GM21447 (cell line): ENCODE measurements at regions not wholly inside any gene's neighbourhood (a gene's known extent, or its start where the extent isn't known, plus 50 kb on each side); places are given as distances from the start of the nearest gene placed in this dataset.
"Not testable (repeated sequence)": the region's sequence is repeated elsewhere in the genome, so short reads cannot be mapped to it uniquely, and the experiment has no call there.

Source experiments
- ATAC-seq: cut with Tn5 transposase; IDR thresholded peaks from one replicate; pipeline ENCODE4 v1.9.1; 2021; ENCODE audit not compliant: unreplicated experiment

DNA sequence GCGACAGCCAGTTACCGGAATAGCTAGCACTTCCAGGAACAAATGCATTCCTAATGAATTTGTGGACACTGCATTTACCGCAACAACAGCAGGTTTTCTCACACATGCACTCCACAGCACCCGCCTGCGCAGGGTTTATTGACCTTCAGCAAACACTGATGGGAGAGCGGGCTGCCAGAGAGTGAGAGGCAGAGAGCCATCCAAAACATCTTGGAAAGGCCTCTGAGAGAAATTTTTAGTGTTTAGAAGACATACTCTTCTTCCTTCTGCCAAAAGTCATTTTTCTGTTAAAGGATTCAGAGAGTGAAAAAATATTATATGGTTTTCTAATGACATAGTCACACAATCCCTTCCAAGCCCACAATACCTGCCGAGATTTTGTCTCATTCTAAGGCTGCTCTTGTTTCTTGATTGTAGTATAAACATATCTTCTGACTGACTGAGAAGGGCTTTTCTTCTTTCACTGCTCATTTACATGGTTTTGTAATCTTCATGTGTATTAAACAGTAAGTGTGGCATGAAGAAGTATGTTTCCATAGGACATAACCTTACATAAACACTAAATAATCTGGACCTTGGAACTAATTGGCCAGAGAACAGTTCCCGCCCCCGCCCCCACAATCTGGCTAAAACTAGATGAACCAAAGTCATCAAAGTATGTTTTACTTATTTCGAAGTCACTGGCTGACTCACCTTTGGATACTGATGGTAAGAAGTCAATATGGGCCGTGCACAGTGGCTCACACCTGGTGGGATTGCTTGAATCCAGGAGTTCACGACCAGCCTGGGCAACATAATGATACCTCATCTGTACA is 432.5 kb upstream of the MEF2C start:
- no peak for ATAC-seq

DNA sequence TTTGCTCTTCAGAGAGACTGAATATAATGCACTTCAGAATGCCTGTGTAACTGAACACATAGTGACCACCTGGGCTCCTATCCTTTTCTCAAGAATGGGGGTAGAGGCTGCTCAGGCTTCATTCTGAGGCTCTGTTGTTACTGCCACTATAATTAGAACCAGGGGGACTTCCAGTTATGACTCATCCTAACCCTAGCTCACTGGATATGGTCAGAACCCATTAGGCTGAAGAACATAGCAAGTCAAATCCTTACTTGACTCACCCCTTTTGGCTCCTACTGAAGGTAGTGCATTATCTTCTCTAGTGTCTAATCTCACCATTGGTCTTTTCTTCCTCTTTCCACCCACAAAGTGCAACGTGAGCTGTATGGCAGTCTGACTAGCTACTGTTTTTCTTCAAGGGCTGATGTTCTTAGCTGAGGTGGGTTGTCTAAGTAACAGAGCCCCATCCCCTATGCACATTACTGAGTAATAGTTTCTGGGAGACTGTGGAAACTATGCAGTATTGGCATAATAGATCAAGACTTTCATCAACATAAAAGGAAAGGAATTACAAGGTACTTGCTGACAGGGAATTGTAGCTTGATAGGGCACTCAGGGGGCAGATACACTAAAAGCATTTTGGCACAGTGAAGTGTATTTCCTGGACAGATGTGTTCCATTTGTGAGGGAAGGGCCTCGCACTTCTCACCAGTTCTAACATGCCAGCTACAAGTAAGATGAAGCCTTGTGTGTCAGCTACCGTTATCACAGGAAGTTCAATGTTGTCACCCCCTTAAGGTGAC is 431.0 kb upstream of the MEF2C start:
- peak; percentile 96 for ATAC-seq

DNA sequence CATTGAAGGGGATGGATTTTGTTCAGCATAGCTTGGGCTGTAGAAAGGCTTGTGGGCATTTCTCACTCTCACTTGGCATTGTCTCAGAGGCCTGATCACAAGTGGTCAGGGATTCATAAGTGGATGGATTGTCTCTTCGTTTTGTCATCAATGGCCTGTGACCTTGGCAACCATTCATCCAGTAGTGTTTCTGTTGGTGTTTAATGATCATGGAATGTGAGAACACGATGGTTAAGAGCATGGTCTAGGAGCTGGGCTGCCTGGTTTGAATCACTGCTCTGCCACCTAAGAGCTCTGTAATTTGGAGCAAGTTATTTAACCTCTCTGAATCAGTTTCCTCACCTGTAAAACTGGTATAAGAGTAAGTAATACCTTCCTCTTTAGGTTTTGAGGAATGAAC is 430.1 kb upstream of the MEF2C start:
- no peak for ATAC-seq

DNA sequence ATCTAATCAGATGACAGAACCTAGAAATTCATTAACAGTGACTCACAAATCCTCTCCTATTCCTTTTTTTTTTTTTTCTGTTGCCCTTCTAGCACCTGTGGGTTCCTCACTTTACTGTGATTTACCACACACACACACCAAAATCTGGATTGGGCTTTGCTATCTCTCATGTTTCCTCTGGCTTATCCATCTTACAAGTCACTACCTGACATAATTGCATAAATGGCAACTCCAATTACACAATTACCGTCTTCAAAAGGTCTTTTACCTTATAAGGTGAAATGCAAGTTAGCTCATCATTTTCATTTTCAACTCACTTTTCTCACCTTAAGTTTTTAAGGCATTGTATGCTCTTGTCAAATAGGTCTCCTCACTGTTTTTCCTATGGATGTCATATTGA is 426.3 kb upstream of the MEF2C start:
- no peak for ATAC-seq

DNA sequence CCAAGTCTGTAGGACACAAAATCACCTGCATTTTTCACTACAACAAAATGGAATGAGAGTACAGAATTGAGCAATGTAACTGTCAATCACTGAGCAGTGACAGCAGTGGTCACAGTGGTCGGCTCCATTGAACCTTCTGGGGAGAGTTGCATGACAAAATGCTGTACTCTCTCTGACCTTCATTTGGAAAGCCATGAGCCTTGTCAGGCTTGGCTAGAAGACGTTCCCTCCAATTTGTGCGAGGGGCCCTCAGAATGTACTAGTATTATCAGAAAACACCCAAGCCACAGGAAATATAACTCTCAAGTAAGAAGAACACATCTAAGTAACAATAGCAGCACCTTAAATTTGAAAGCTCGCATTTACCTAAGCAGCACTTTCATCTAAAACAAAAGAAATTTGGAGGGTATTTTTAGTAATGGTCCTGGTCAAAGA is 425.6 kb upstream of the MEF2C start:
- ATAC-seq = peak; percentile 86

DNA sequence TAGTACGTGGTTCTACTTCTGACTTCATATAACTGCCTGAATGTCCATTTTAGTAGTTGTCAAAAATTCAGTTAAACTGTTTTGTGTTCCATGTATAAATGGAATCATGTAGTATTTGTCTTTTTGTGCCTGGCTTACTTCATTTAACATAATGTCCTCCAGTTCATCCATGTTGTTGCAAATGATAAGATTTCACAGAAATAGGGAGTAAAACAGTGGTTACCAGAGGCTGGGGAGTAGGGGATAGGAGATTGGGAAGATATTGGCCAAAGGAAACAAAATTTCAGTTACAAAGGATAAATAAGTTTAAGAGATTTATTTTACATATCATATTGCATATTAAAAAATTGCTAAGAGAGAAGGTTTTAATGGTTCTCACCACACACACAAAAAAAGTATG is 425.0 kb upstream of the MEF2C start:
- no peak for ATAC-seq

DNA sequence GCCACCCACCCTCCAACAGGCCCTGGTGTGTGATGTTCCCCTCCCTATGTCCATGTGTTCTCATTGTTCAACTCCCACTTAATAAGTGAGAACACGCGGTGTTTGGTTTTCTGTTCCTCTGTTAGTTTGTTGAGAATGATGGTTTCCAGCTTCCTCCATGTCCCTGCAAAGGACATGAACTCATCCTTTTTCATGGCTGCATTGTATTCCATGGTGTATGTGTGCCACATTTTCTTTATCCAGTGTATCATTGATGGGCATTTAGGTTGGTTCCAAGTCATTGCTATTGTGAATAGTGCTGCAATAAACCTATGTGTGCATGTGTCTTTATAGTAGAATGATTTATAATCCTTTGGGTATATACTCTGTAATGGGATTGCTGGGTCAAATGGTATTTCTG is 424.2 kb upstream of the MEF2C start:
- not testable (repeated sequence) for ATAC-seq

DNA sequence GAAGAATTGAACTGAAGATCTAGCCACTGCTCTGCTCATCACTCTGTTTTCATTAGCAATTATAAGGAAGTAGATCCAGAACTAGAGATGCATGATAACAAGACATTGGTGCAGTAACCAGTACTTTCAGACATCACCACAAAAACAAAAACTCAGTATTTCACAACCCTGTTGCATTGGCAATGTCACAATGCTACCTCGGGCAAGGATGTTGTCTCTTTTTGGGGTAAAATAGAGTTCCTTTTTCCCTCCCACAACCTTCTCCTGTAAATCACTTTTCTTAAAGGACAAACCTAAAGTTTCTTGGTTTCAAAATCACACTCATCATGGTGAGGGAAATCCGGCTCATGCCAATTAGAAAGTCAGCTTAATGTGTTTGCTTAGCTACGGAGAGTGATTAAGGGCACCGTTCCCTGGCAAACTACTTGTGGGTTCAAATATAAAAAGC is 420.1 kb upstream of the MEF2C start:
- peak; percentile 56 for ATAC-seq

DNA sequence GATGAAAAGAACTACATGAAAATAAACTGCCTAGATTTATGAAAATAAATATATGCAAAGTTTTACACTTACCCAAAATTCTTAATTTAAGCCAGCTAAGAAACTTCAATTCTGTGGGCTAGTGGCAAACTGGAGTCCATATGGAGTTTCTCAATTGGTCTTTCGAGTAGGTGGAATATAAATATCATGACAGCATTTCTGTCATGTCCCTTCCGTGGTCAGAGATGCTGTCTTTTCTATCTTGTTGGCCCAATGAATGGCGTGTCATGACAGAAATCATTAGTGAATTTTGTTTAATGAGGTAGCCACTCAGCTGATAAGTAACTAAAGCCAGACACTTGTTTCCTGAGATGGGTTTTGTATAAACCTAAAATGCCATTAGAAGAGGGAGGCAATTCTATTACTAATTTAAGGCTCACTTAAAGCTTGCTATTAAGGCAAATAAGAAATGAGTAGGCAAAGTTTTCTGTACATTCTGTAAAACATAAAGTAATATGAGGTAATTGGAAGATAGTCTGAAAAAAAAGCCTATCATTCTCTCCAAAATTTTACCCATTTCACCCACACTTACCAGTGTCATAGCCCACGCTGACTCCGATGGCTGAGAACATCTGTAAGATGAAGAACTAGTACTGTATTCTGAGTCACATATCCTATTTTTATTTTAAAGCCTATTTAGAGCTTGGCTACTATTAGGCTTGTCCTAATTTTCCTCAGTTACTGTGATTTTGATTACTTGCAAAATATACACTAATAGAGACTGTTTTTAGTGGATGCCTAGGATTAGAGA is 419.3 kb upstream of the MEF2C start:
- ATAC-seq = peak; percentile 18

DNA sequence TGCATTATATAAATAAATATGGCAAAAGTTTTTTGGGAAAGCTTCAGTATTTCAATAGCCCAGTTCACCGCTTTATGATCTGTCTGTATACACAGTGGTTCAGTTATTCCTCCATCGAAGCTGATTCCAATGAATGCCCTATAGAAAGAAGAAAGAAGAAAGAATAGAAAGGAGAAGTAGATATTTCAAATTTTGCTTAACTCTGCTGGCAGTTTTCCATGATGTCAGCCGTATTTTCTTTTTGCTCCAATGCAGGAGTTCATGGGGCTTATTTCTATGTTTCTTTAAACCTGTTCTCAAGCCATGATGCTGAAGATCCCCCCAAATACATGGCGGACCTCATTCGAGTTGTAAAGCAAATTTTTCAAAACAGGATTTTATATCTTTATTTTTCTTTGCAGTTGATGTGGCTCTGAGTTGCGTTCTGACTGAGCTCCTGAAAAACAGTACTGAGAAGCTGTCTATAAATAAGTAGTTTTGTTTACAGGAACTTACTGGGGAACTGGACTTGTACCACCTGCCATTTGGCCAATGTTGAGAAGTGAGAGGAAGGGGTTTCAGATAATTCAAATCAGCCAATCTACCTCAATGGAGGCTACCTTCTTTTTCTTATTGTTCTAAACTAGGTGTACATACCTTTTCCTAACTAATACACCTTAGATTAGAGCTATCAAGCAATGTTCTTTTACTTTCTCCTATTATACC is 418.5 kb upstream of the MEF2C start:
- peak; percentile 85 for ATAC-seq

DNA sequence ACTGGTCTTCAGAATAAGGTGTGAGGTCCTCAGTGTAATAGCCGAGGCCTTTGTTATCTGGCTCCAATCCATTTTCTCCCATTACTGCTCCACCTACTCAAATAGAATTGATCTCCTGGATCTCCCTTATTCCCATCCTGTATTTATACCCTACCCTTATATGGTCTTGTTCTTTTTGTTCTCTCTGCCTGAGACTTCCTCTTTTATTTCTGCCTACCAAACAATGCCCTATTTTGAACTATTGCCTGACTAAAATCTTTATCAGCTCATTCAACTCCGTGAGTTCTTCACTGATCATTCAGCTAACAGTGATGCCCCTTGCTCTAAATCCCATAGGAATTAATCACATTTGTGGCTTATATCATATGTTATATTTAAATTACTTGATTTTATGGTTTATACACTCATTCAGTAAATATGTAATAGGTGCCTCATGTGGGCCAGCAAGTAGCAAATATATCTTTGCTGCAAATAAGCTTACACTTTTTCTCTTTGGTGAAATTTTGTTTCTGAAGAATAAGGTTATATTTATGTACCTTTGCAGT is 417.5 kb upstream of the MEF2C start:
- no peak for ATAC-seq

DNA sequence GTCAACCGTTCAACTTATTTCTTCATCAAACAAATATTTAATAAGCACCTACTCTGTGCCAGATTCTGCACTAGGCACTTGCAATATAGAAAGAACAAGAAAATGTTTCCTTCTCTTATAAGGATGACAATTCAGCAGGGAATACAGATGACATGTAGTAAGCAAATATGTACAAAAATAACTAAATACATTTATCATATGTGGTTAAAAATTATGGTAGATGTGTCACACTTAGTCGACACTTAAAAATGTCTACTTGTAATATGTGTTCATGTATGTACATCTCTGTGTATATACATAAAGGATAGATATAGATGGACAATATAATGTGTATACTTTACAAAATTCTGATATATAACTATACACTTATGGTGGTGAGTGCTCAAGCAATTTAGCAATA is 417.0 kb upstream of the MEF2C start:
- no peak for ATAC-seq

DNA sequence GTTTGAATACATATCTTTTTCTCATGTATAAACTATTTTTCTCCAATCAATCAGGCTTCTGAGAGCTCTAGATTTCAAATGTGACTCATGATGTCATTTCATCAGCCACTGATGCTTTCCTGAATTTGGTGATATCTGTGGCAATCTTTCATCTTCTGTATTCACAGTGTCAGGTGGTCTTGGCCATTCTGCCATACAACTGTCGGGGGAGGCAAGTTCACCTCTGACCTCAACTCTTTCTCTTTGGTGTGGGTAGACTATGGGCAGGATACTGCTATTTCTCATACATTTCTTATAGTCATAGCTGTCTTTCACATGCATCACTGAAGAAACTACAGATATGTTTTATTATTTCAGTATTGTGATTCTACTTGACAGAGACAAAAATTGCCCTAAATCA is 414.1 kb upstream of the MEF2C start:
- ATAC-seq = no peak

DNA sequence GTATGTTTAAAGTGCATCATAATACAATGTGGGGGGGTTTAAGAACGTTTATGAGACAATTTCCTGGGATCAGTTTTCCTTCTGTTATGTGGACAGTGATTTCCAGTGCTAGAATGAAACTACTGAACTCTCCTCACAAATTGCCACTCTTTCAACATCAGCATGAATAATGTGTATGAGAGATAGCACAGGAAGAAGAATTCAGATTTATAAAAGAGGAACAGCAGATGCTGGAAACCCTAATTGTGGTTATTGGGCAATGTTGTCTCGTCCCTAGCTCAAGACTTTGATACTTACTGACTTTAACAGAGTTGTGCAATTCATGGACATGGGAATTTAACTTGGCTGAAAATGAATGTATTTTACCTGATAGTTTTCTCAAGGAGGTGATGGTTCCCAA is 410.8 kb upstream of the MEF2C start:
- no peak for ATAC-seq

DNA sequence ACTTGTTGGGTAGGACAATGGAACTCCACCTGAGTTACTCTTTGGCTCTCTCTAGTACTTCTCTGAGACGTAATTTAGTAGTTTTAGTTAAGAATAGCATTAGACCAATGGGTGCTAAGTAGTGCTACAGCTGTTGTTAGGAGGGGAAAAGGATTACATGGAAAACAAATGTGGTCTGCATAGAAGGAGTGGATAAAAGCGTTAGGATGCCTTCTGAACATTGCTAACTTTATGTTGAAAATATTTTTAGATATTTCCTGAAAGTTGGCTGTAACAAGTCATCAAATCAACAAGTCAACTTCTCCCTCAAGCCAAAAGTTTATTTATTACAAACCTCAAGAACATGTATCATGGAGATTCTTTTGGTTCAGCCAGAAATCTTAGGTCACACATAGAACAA is 409.5 kb upstream of the MEF2C start:
- no peak for ATAC-seq

DNA sequence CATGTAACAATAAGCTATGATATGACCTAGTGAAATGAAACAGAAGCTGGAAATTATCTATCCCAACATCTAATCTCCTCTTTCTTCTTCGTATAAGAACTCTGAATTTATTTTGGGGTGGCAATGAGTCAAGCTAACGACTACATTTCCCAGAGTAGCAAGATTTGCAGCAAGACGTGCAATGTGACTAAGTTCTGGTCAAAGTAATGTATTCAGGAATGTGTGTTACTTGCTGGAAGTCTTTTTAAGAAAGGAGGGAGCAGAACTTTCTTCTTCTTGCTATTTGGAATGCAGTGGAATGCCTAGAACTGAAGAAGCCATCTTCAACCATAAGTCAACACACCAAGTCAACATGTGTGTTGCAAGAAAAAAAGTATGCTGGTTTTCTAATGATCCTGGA is 406.6 kb upstream of the MEF2C start:
- ATAC-seq = no peak

DNA sequence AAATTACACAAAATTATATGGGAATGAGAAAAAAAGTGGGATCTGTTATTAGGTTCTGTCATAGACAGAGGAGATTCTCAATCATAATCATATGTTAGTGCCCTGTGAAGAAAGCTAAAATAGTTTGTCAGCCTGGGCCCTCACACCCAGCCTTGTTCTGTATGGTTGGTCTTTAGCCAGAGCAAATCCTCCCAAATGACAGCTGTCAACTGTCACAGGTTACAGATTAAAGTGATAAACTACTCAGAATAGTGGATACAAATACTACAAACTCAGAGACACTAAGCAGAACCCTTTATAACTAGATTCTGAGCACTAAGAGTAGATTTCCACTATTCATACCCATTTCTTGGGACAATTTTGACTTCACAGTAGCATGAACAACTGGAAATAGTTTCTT is 405.0 kb upstream of the MEF2C start:
- no peak for ATAC-seq

DNA sequence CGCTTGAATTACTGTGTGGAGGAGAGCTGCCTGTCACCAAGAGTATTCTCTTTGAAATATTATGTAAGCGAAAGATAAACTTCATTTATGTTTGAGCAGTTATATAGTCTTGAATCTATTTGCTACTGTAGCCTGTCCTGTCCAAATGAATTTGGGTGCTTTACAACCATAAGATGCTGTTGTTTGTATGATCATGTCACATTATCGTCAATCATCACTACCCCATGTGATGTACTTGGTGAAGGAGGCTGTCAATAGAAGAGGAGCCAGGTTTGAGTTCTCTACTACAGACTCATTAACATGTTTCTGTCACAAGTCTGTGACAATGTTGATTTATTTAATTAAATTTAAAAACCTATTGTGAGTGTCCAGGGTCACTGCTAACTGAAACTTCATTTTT is 403.3 kb upstream of the MEF2C start:
- no peak for ATAC-seq

DNA sequence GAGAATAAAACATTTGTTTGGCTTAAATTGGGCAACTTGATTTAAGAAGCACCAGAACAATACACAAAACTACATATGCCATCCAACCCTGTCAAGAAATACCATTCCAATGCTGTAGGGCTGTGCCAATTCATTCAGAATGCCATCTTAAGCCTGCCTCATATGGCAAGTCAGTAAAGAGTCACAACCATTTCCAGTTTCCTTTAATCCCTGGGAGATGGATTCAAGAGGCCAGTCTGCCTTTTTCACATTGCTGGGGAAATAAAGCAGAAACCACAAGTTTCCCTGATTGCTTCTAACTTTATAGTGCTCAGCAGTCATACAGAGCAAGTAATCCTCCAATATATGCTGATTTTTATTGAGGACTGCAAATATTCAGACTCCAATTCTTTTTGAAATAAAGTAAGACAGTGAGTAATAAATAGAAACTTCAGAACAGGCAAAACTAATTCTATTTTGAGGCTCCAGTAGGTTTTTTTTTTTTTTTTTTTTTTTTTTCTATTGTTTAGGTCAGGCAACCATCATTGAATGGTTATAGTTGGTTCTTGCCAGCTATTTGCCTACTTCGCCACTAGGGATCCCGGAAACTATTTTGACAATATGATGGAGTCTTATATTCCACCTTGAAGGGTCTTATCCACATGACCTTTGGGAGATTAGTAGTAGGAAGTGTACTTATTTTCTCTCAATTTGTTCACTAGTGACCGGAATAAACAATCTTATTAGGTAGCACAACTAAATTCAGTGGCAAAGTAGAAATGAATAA is 400.9 kb upstream of the MEF2C start:
- ATAC-seq = no peak
